IMR-90 (cell line): ENCODE measurements at regions not wholly inside any gene's neighbourhood (a gene's known extent, or its start where the extent isn't known, plus 50 kb on each side); places are given as distances from the start of the nearest gene placed in this dataset.

ENCODE experiments used
- ATAC-seq: fragments of 200-7000 bp; cut with Tn5 transposase; 2 replicates; pipeline ENCODE4 v1.9.1; 2020; ENCODE audit warnings: low read depth, mild to moderate bottlenecking, moderate library complexity
- BruUV-seq: library from RNA; stranded (reverse); fragments of 400-500 nt; replicated peaks from 2 replicates; lab custom pipeline; 2021; lab: Mats Ljungman, UMichigan
- CTCF ChIA-PET: fragments of 300-600 bp; formaldehyde crosslinking; extraction: SDS; loops from one replicate; lab custom pipeline; 2021; ENCODE audit warnings: antibody characterized with exemption; lab: Yijun Ruan, JAX
- POLR2A ChIA-PET: fragments of 300-600 bp; sonication (Branson Sonifier 250); formaldehyde crosslinking; loops from one replicate; lab custom pipeline; 2022; ENCODE audit warnings: antibody characterized with exemption; ENCODE audit not compliant: unreplicated experiment; lab: Charles Lee
- DNase-seq: peaks from one replicate; pipeline ENCODE4 v3.0.0; 2013
- H2AFZ ChIP-seq: replicated peaks from 2 replicates; pipeline ENCODE3; 2013; ENCODE audit warnings: low read length, mild to moderate bottlenecking; ENCODE audit not compliant: poor library complexity
- H2AK5ac ChIP-seq: 2 replicates; pipeline ENCODE4 v1.6.1; 2013; ENCODE audit warnings: low read depth, low read length, inconsistent platforms
- H2AK9ac ChIP-seq: replicated peaks from 2 replicates; pipeline ENCODE3; 2013; ENCODE audit warnings: mild to moderate bottlenecking, low read depth, low read length, moderate library complexity; ENCODE audit not compliant: poor library complexity
- H2BK120ac ChIP-seq: 2 replicates; pipeline ENCODE4 v1.6.1; 2013; ENCODE audit warnings: low read depth, low read length, inconsistent platforms
- H2BK15ac ChIP-seq: 3 replicates; pipeline ENCODE4 v1.6.1; 2013; ENCODE audit warnings: low read depth, low read length, inconsistent platforms
- H2BK20ac ChIP-seq: 2 replicates; pipeline ENCODE4 v1.6.1; 2013; ENCODE audit warnings: low read depth, mild to moderate bottlenecking, inconsistent platforms, low read length, moderate library complexity
- H2BK5ac ChIP-seq: 2 replicates; pipeline ENCODE4 v1.6.1; 2013; ENCODE audit warnings: mild to moderate bottlenecking, low read depth, low read length, inconsistent platforms; ENCODE audit not compliant: poor library complexity, severe bottlenecking
- H3K14ac ChIP-seq: replicated peaks from 2 replicates; pipeline ENCODE4 v1.6.1; 2013; ENCODE audit warnings: low read depth, low read length, inconsistent platforms
- H3K18ac ChIP-seq: 2 replicates; pipeline ENCODE4 v1.6.1; 2013; ENCODE audit warnings: low read depth, low read length, control low read depth
- H3K23ac ChIP-seq: 2 replicates; pipeline ENCODE4 v1.6.1; 2013; ENCODE audit warnings: low read depth, low read length, inconsistent platforms
- H3K27ac ChIP-seq: 2 replicates; pipeline ENCODE4 v1.5.1; 2013; ENCODE audit warnings: mild to moderate bottlenecking, control low read depth, low read length; ENCODE audit not compliant: insufficient read depth
- H3K27me3 ChIP-seq: 2 replicates; pipeline ENCODE4 v1.6.1; 2013; ENCODE audit warnings: low read length; ENCODE audit not compliant: control insufficient read depth, insufficient read depth
- H3K36me3 ChIP-seq: 2 replicates; pipeline ENCODE4 v1.6.1; 2013; ENCODE audit warnings: low read length, mixed read lengths; ENCODE audit not compliant: control insufficient read depth, insufficient read depth
- H3K4ac ChIP-seq: 2 replicates; pipeline ENCODE4 v1.6.1; 2013; ENCODE audit warnings: low read depth, low read length, inconsistent platforms
- H3K4me1 ChIP-seq: 2 replicates; pipeline ENCODE4 v1.6.1; 2013; ENCODE audit warnings: low read length, mixed read lengths; ENCODE audit not compliant: control insufficient read depth, insufficient read depth
- H3K4me2 ChIP-seq: 2 replicates; pipeline ENCODE4 v1.6.1; 2013; ENCODE audit warnings: low read depth, mild to moderate bottlenecking, control low read depth, low read length, moderate library complexity
- H3K4me3 ChIP-seq: 2 replicates; pipeline ENCODE4 v1.5.1; 2013; ENCODE audit warnings: low read depth, mild to moderate bottlenecking, control low read depth, low read length, moderate library complexity; ENCODE audit not compliant: insufficient read depth
- H3K56ac ChIP-seq: 2 replicates; pipeline ENCODE4 v1.6.1; 2013; ENCODE audit warnings: low read length, inconsistent platforms; ENCODE audit not compliant: insufficient read depth; ENCODE audit errors: extremely low read depth
- H3K79me1 ChIP-seq, 2 experiments: 2 replicates each; pipeline ENCODE4 v1.6.1; 2013; ENCODE audit warnings: low read length in 2 of 2, inconsistent platforms in 1 of 2, low read depth in 1 of 2
- H3K9ac ChIP-seq: 2 replicates; pipeline ENCODE4 v1.6.1; 2013; ENCODE audit warnings: low read depth, low read length, control low read depth
- H3K9me1 ChIP-seq: 2 replicates; pipeline ENCODE4 v1.6.1; 2013; ENCODE audit warnings: low read length, inconsistent platforms; ENCODE audit not compliant: insufficient read depth
- H3K9me3 ChIP-seq: 2 replicates; pipeline ENCODE4 v1.6.1; 2013; ENCODE audit warnings: low read length; ENCODE audit not compliant: control insufficient read depth, insufficient read depth
- H4K20me1 ChIP-seq: 2 replicates; pipeline ENCODE4 v1.6.1; 2013; ENCODE audit warnings: low read length, inconsistent platforms; ENCODE audit not compliant: insufficient read depth
- H4K5ac ChIP-seq: 2 replicates; pipeline ENCODE4 v1.6.1; 2013; ENCODE audit warnings: mild to moderate bottlenecking, low read depth, low read length, control low read depth
- H4K8ac ChIP-seq, 2 experiments: 2 replicates each; pipeline ENCODE4 v1.6.1; 2013; ENCODE audit warnings: low read depth in 2 of 2, low read length in 2 of 2, control low read depth in 1 of 2, inconsistent platforms in 1 of 2
- H4K91ac ChIP-seq: 2 replicates; pipeline ENCODE4 v1.6.1; 2013; ENCODE audit warnings: low read depth, low read length, inconsistent platforms; ENCODE audit not compliant: insufficient read depth
- BHLHE40 ChIP-seq: fragments of 150-350 bp; IDR thresholded peaks from 2 replicates; pipeline ENCODE4 v1.6.1; 2016; ENCODE audit warnings: mild to moderate bottlenecking, low read depth, low read length
- CEBPB ChIP-seq: IDR thresholded peaks from 2 replicates; pipeline ENCODE4 v1.6.1; 2012; ENCODE audit warnings: low read depth, low read length, improper control_type of control experiment
- CHD1 ChIP-seq: IDR thresholded peaks from 2 replicates; pipeline ENCODE4 v1.6.1; 2012; ENCODE audit warnings: low read depth, low read length, improper control_type of control experiment
- CTCF ChIP-seq: conservative IDR thresholded peaks from 2 replicates; pipeline ENCODE4 v1.5.1; 2012; ENCODE audit warnings: mild to moderate bottlenecking, low read depth, low read length, improper control_type of control experiment
- FOS ChIP-seq: fragments of 150-350 bp; IDR thresholded peaks from 2 replicates; pipeline ENCODE4 v1.6.1; 2016; ENCODE audit warnings: low read depth, low read length
- MAFK ChIP-seq: IDR thresholded peaks from 2 replicates; pipeline ENCODE4 v1.6.1; 2012; ENCODE audit warnings: low read depth, low read length, improper control_type of control experiment
- MAZ ChIP-seq: IDR thresholded peaks from 2 replicates; pipeline ENCODE4 v1.6.1; 2012; ENCODE audit warnings: low read depth, mild to moderate bottlenecking, low read length, improper control_type of control experiment, moderate library complexity, borderline replicate concordance
- MXI1 ChIP-seq: IDR thresholded peaks from 2 replicates; pipeline ENCODE4 v1.6.1; 2012; ENCODE audit warnings: low read depth, mild to moderate bottlenecking, low read length, moderate library complexity, borderline replicate concordance
- NFE2L2 ChIP-seq: fragments of 150-350 bp; IDR thresholded peaks from 2 replicates; pipeline ENCODE4 v1.6.1; 2016; ENCODE audit warnings: low read depth, mild to moderate bottlenecking, low read length
- POLR2A ChIP-seq: IDR thresholded peaks from 2 replicates; pipeline ENCODE4 v1.6.1; 2012; ENCODE audit warnings: mild to moderate bottlenecking, low read depth, low read length
- RAD21 ChIP-seq: IDR thresholded peaks from 2 replicates; pipeline ENCODE4 v1.6.1; 2012; ENCODE audit warnings: low read length, improper control_type of control experiment
- RCOR1 ChIP-seq: IDR thresholded peaks from 2 replicates; pipeline ENCODE4 v1.6.1; 2012; ENCODE audit warnings: mild to moderate bottlenecking, low read length, improper control_type of control experiment; ENCODE audit not compliant: insufficient replicate concordance
- RFX5 ChIP-seq: IDR thresholded peaks from 2 replicates; pipeline ENCODE4 v1.8.0; 2012; ENCODE audit warnings: low read depth, mild to moderate bottlenecking, low read length, moderate library complexity
- SMC3 ChIP-seq: fragments of 150-350 bp; IDR thresholded peaks from 2 replicates; pipeline ENCODE4 v1.6.1; 2016; ENCODE audit warnings: low read depth, mild to moderate bottlenecking, antibody characterized with exemption, low read length, moderate library complexity
- WGBS, 2 experiments: methylation state at CpG; one replicate each; pipeline versions ENCODE4 v1.1.5 to v1.1.7; 2013; ENCODE audit warnings: missing lambda C conversion rate in 2 of 2; ENCODE audit not compliant: insufficient read length in 1 of 2; ENCODE audit errors: extremely low coverage in 2 of 2; 5-methylcytosine and 5-hydroxymethylcytosine counted together
- dilution Hi-C: fragments of 300-500 bp; cut with HindIII; formaldehyde crosslinking; loops from one replicate; pipeline ENCODE4 v1.14.3; 2018; ENCODE audit warnings: low sequenced_read_pairs; ENCODE audit not compliant: unreplicated experiment
- in situ Hi-C: fragments of 300-500 bp; cut with MboI; formaldehyde crosslinking; loops from 3 replicates; pipeline ENCODE4 v1.14.3; 2019; ENCODE audit warnings: low sequenced_read_pairs, inconsistent platforms, mixed read lengths
- intact Hi-C: fragments of 100-400 bp; cut with micrococcal nuclease; formaldehyde crosslinking; loops from 2 replicates; pipeline ENCODE4 v1.10.0; 2022
- TF ChIP-seq, protein P1 (sequence below): fragments of 150-350 bp; IDR thresholded peaks from 2 replicates; pipeline ENCODE4 v1.6.1; 2016; ENCODE audit warnings: low read depth, mild to moderate bottlenecking, low read length, moderate library complexity, borderline replicate concordance
- TF ChIP-seq, protein P2 (sequence below): fragments of 150-350 bp; IDR thresholded peaks from 2 replicates; pipeline ENCODE4 v1.6.1; 2017; ENCODE audit warnings: mild to moderate bottlenecking, antibody characterized with exemption, low read length, low read depth

DNA sequence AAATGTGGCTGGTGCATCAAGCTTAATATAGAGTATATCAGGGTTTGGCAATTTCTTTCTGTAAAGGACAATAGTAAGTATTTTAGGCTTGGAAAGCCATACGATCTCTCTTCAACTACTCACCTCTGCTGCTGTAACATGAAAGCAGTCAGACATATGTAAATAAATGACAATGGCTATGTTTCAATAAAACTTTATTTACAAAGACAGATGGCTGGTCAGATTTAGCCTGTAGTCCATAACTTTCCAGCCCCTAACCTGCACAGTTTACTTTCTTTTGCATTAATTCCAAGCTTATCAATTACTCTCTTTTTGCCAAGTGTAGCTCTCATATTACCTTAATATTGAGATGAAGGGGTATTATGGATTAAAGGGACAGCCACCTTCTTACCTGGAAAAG is 83.1 kb downstream of the LRATD1 start:
- WGBS, 2 experiments: no CpG with 5 or more reads among the region's 1 CpG
- Histone ChIP-seq H4K5ac (no peak overlapping the region), H3K56ac (no peak overlapping the region), H2AK9ac (no peak overlapping the region), H2BK15ac (no peak overlapping the region), H3K23ac (no peak overlapping the region), H3K4me1 (no peaks in the 10 kb centered on the region), H3K79me1 (no peaks in the 10 kb centered on the region), H3K4ac (no peak overlapping the region), H3K27ac (no peak overlapping the region), H2AK5ac (no peak overlapping the region), H3K9ac (no peak overlapping the region), H3K9me1 (no peaks in the 10 kb centered on the region), H2AFZ (no peak overlapping the region), H3K36me3 (no peaks in the 10 kb centered on the region), H3K18ac (no peak overlapping the region), H3K9me3 (peaks cover 6% of the 10 kb centered on the region; the same call in 1 of the 2 replicates), H2BK5ac (no peak overlapping the region), H3K4me3 (no peak overlapping the region), H3K4me2 (no peak overlapping the region), H2BK20ac (no peak overlapping the region), H3K14ac (no peak overlapping the region), H2BK120ac (no peak overlapping the region), H3K27me3 (no peaks in the 10 kb centered on the region), H4K20me1 (no peaks in the 10 kb centered on the region), H4K8ac (no peak overlapping the region), H4K91ac (no peak overlapping the region)
- ATAC-seq (no peak), DNase-seq (no peak)
- dilution Hi-C loops: no loop called here
- ChIA-PET POLR2A (no interaction called here), CTCF (no interaction called here)
- intact Hi-C loops: no loop called here
- BruUV-seq: no TSS peak
- TF ChIP-seq SMC3 (no peak), MAFK (no peak), NFE2L2 (no peak), RAD21 (no peak), MXI1 (no peak), CTCF (no peak), CEBPB (no peak), POLR2A (no peak), RFX5 (no peak), FOS (no peak), RCOR1 (no peak), MAZ (no peak), BHLHE40 (no peak), CHD1 (no peak)
- TF ChIP-seq, protein P1, sequence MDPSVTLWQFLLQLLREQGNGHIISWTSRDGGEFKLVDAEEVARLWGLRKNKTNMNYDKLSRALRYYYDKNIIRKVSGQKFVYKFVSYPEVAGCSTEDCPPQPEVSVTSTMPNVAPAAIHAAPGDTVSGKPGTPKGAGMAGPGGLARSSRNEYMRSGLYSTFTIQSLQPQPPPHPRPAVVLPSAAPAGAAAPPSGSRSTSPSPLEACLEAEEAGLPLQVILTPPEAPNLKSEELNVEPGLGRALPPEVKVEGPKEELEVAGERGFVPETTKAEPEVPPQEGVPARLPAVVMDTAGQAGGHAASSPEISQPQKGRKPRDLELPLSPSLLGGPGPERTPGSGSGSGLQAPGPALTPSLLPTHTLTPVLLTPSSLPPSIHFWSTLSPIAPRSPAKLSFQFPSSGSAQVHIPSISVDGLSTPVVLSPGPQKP: no peak
- TF ChIP-seq, protein P2, sequence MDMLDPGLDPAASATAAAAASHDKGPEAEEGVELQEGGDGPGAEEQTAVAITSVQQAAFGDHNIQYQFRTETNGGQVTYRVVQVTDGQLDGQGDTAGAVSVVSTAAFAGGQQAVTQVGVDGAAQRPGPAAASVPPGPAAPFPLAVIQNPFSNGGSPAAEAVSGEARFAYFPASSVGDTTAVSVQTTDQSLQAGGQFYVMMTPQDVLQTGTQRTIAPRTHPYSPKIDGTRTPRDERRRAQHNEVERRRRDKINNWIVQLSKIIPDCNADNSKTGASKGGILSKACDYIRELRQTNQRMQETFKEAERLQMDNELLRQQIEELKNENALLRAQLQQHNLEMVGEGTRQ: no peak
- in situ Hi-C loops: no loop called here
